ENCODE measurements at regions not wholly inside any gene's neighbourhood (a gene's known extent, or its start where the extent isn't known, plus 50 kb on each side); places are given as distances from the start of the nearest gene placed in this dataset.

DNA sequence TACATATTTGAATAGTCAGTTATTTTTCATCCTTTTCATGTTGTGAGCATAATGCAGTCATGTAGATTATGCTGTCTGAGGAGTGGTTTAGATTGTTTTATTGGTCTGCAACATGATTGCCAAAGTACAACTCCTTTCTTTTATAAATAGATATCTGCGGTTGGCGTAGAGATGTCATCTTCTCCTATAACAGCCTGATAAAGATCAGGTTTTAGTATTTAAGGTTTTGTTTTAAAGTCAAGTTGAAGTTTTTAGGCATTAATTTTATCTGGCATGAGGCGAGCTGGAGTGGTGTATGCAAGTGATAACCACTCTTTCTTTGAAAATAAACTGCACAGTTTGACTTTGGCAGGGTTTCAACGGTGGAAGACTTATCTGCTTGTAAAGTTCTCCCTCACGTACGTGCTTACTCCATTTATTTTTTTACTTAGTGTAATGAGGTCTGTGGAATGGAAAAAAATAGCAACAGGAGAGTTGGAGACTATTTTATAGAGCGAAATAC, 126.3 kb downstream of the FBXO8 start:
- TF ChIP-seq, protein P1, sequence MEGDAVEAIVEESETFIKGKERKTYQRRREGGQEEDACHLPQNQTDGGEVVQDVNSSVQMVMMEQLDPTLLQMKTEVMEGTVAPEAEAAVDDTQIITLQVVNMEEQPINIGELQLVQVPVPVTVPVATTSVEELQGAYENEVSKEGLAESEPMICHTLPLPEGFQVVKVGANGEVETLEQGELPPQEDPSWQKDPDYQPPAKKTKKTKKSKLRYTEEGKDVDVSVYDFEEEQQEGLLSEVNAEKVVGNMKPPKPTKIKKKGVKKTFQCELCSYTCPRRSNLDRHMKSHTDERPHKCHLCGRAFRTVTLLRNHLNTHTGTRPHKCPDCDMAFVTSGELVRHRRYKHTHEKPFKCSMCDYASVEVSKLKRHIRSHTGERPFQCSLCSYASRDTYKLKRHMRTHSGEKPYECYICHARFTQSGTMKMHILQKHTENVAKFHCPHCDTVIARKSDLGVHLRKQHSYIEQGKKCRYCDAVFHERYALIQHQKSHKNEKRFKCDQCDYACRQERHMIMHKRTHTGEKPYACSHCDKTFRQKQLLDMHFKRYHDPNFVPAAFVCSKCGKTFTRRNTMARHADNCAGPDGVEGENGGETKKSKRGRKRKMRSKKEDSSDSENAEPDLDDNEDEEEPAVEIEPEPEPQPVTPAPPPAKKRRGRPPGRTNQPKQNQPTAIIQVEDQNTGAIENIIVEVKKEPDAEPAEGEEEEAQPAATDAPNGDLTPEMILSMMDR (IDR thresholded peaks at IDR 0.05): no peak
- TF ChIP-seq POLR2A (IDR thresholded peaks at IDR 0.05): no peak

Measured in right lobe of liver (tissue), 4 donors.